Spleen (tissue), 7 donors: ENCODE measurements at regions not wholly inside any gene's neighbourhood (a gene's known extent, or its start where the extent isn't known, plus 50 kb on each side); places are given as distances from the start of the nearest gene placed in this dataset.

ENCODE experiments used
- CTCF ChIP-seq, 11 experiments: fragments of 200-600 bp in 7 of 11; fragments of 450-650 bp in 4 of 11; sonication (generic) in 4 of 11; IDR thresholded peaks in 8 of 11; conservative IDR thresholded peaks in 3 of 11; 1 replicate in 7 of 11; 2 replicates in 4 of 11; pipeline versions ENCODE4 v1.4.0 to v1.8.0; 2016 to 2021; ENCODE audit warnings: antibody characterized with exemption in 11 of 11, inconsistent platforms in 4 of 11, mild to moderate bottlenecking in 1 of 11
- POLR2A ChIP-seq, 3 donors: fragments of 450-650 bp; IDR thresholded peaks; one replicate each; pipeline ENCODE4 v1.5.1; 2017; ENCODE audit warnings: antibody characterized with exemption in 3 of 3, mild to moderate bottlenecking in 1 of 3
- donor health status: DM: no; HTN: no; CAD: no; lungs with moderate emphysema.
- donor health status: DM: no; HTN: no; CAD: no.
- donor health status: DM: no; HTN: no; CAD: no.

DNA sequence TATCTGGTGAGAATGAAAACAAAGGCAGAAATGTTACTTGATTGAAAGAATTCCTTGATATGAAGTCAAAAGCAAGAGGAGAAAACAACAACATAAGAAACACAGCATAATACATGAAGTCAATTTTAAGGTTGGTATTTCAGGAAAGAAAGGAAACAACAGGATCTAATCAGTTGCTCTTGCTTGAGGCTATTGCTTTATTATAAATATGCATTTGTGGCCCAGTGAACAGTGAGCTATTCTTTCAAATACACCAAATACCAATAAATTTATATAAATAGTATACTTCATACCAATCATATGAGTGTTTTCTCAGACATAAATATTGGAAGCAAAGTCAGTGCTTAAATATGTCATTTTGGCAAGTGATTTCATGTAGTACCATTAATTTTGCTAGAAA lies 806.6 kb downstream of the NXPH1 start:
- TF ChIP-seq POLR2A (IDR thresholded peaks at IDR 0.05) (no peak), CTCF (IDR thresholded peaks at IDR 0.05 in 8 of 11, conservative IDR thresholded peaks at IDR 0.05 in 3 of 11) (no peak)
